ENCODE measurements at regions not wholly inside any gene's neighbourhood (a gene's known extent, or its start where the extent isn't known, plus 50 kb on each side); places are given as distances from the start of the nearest gene placed in this dataset.
A peak's percentile ranks its signal among the peaks of the same experiment; 100 is the strongest.

- DNase-seq = no peak
Observed at GRCh38 chr18:22628795-22629510, 211.2 kb upstream of the CTAGE1 start.

GRCh38 chr18:22630980-22631379 lies 213.3 kb upstream of the CTAGE1 start:
- no peak for DNase-seq

GRCh38 chr18:22632191-22632590 lies 214.5 kb upstream of the CTAGE1 start:
- no peak for DNase-seq

GRCh38 chr18:22634464-22634863 lies 216.7 kb upstream of the CTAGE1 start:
- no peak for DNase-seq

GRCh38 chr18:22637787-22638186 lies 220.1 kb upstream of the CTAGE1 start:
- DNase-seq = no peak

GRCh38 chr18:22639026-22639463 lies 221.3 kb upstream of the CTAGE1 start:
- DNase-seq = no peak

GRCh38 chr18:22639561-22639960 lies 221.8 kb upstream of the CTAGE1 start:
- DNase-seq = no peak

- DNase-seq = peak; percentile 35
Observed at GRCh38 chr18:22640281-22640842, 222.6 kb upstream of the CTAGE1 start.

GRCh38 chr18:22641958-22642357 lies 224.2 kb upstream of the CTAGE1 start:
- no peak for DNase-seq

- DNase-seq = no peak
Observed at GRCh38 chr18:22643731-22644130, 226.0 kb upstream of the CTAGE1 start.

GRCh38 chr18:22650247-22650646 lies 232.5 kb upstream of the CTAGE1 start:
- no peak for DNase-seq

- no peak for DNase-seq
Observed at GRCh38 chr18:22657619-22658018, 239.9 kb upstream of the CTAGE1 start.

GRCh38 chr18:22658318-22658717 lies 240.6 kb upstream of the CTAGE1 start:
- DNase-seq = no peak

- no peak for DNase-seq
Observed at GRCh38 chr18:22663378-22663777, 245.7 kb upstream of the CTAGE1 start.

GRCh38 chr18:22666411-22666940 lies 248.8 kb upstream of the CTAGE1 start:
- DNase-seq = no peak

- no peak for DNase-seq
Observed at GRCh38 chr18:22667156-22667555, 249.4 kb upstream of the CTAGE1 start.

- no peak for DNase-seq
Observed at GRCh38 chr18:22667616-22668422, 250.1 kb upstream of the CTAGE1 start.

- DNase-seq = no peak
Observed at GRCh38 chr18:22668496-22668895, 250.8 kb upstream of the CTAGE1 start.

GRCh38 chr18:22670914-22671313 lies 253.2 kb upstream of the CTAGE1 start:
- DNase-seq = no peak

GRCh38 chr18:22673182-22673862 lies 255.6 kb upstream of the CTAGE1 start:
- DNase-seq = no peak

GRCh38 chr18:22674272-22674671 lies 256.6 kb upstream of the CTAGE1 start:
- DNase-seq = no peak

GRCh38 chr18:22675006-22675405 lies 257.3 kb upstream of the CTAGE1 start:
- no peak for DNase-seq

GRCh38 chr18:22676423-22676822 lies 256.7 kb upstream of the RBBP8 start:
- DNase-seq = no peak

Measured in NCI-H1092 treated with DMSO at 0.1 percent for 48 hours (cell line).